ENCODE measurements at regions not wholly inside any gene's neighbourhood (a gene's known extent, or its start where the extent isn't known, plus 50 kb on each side); places are given as distances from the start of the nearest gene placed in this dataset.

- TF ChIP-seq POLR2AphosphoS5 (IDR thresholded peaks at IDR 0.05; ENCODE audit: insufficient read depth, low read depth, low read length) (no peak), CTCF (IDR thresholded peaks at IDR 0.05; ENCODE audit: extremely low read depth in 1 of 2, insufficient read depth in 1 of 2, low read depth in 1 of 2, low read length in 2 of 2) (no peak)
These were observed 145.9 kb upstream of the POU1F1 start for GRCh38 chr3:87422333-87422732.
